Inflammatory macrophage treated with lipopolysaccharide for 4 hours (primary cell): ENCODE measurements at regions not wholly inside any gene's neighbourhood (a gene's known extent, or its start where the extent isn't known, plus 50 kb on each side); places are given as distances from the start of the nearest gene placed in this dataset.

Source experiments
- DNase-seq: peaks from one replicate; pipeline ENCODE4 v3.0.0-alpha.2; 2020

DNA sequence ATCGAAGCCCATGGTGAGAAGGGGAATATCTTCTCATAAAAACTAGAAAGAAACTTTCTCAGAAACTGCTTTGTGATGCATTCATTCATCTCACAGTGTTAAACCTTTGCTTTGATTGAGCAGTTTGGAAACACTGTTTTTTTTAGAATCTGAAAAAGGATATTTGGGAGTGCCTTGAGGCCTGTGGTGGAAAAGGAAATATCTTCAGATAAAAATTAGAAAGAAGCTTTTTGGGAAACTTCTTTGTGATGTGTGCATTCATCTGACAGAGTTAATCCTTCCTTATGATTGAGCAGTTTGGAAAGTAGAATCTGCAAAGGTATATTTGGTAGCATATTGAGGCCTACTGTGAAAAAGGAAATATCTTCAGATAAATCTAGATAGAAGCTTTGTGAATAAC is 1594.9 kb downstream of the UQCRFS1 start:
- DNase-seq, result no peak

- DNase-seq, result no peak
These were observed 1632.0 kb downstream of the UQCRFS1 start for GRCh38 chr19:27580906-27581305.
